NCI-H1048 (cell line): ENCODE measurements at regions not wholly inside any gene's neighbourhood (a gene's known extent, or its start where the extent isn't known, plus 50 kb on each side); places are given as distances from the start of the nearest gene placed in this dataset.
A peak's percentile ranks its signal among the peaks of the same experiment; 100 is the strongest.

Experiments
- DNase-seq: peaks from one replicate; lab custom pipeline; 2025; lab: John Stamatoyannopoulos, UW

DNA sequence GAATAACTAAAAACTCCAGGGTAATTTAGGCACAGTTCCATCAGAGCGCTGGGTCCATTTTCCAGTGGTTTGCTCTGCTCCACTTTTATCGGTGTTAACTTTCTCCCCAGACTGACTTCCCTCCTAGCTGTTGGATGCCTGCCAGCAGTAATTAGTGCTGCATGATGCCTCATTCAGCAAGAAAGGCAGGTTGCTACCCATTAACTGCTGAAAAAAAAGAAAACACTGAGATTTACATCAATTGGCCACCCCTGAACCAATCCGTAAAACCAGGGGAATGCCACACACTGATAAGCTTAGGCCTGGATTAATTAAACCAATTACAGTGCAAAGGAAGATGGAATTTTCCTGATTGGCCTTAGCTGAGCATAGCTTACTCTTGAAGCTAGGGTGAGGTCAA is 182.4 kb upstream of the CXXC4 start:
- peak; percentile 18 for DNase-seq

GRCh38 chr4:104682311-104682710 is 187.6 kb upstream of the CXXC4 start:
- no peak for DNase-seq

DNA sequence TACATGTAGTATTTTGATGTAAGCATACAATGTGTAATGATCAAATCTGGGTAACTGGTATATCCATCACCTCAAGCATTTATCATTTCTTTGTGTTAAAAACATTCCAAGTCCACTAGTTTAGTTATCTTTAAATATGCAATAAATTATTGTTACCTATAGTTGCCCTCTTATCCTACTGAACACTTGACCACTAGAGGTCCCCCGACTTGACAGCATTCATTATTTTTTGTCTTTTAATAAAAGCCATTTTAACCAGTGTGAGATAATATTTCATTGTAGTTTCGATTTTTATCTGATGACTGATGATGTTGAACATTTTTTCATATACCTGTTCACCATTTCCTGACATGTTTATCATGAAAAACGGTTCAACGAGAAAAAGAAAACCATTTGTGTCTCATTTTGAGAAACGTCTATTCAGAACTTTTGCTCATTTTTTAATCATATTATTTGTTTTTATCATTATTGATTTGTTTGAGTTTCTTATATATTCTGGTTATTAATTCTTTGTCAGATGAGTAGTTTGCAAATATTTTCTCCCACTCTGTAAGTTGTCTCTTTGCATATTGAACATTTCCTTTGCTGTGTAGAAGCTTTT is 199.0 kb upstream of the CXXC4 start:
- no peak for DNase-seq

DNA sequence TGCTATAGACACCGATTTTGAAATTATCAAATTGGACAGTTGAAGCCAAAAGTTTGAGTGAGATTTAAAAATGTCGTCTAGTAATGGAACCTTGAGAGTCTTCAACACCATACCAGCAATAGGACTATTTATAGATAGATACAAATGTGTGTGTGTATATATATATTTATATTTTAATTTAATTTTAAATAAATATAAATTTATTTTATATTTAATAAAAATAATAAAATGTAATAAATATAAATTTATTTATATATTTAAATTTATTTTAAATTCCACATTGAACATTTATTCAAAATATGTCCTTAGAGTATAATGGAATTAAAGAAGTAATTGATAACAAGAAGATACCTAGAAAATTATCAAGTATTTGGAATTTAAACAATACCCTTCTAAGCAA is 221.9 kb upstream of the CXXC4 start:
- no peak for DNase-seq

- DNase-seq = no peak
Observed at GRCh38 chr4:104719539-104720230, 225.0 kb upstream of the CXXC4 start.

GRCh38 chr4:104722467-104722866 is 227.8 kb upstream of the CXXC4 start:
- no peak for DNase-seq

DNA sequence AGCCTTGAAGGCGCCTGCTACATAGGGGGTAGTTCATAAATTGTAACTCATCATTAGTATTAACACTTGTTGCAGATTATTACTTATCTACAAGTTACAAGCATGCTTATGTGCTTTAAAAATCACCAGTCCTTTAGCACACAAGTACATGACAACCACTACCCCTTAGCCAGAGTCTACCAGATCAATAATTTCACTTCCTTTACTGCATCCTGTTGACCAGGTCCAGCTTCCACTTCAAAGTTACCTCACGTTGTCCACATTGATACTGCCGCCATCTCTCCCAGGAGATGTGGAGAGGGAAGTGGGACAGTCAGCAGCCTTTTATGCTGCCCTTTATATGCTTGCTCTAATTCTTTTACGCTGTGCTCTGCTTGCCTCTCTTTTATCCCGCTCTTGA is 231.3 kb upstream of the CXXC4 start:
- DNase-seq = no peak

- no peak for DNase-seq
Observed at GRCh38 chr4:104727643-104728042, 232.9 kb upstream of the CXXC4 start.

GRCh38 chr4:104728380-104729122 is 233.9 kb upstream of the CXXC4 start:
- no peak for DNase-seq

GRCh38 chr4:104732766-104733165 is 238.1 kb upstream of the CXXC4 start:
- no peak for DNase-seq

GRCh38 chr4:104735174-104735573 is 240.5 kb upstream of the CXXC4 start:
- no peak for DNase-seq

GRCh38 chr4:104740161-104740560 is 245.5 kb upstream of the CXXC4 start:
- DNase-seq = no peak

- DNase-seq = no peak
Observed at GRCh38 chr4:104743215-104743653, 248.5 kb upstream of the CXXC4 start.

- DNase-seq = no peak
Observed at GRCh38 chr4:104747635-104748034, 252.9 kb upstream of the CXXC4 start.

GRCh38 chr4:104749062-104749461 is 254.4 kb upstream of the CXXC4 start:
- no peak for DNase-seq

- no peak for DNase-seq
Observed at GRCh38 chr4:104750008-104750407, 255.3 kb upstream of the CXXC4 start.

DNA sequence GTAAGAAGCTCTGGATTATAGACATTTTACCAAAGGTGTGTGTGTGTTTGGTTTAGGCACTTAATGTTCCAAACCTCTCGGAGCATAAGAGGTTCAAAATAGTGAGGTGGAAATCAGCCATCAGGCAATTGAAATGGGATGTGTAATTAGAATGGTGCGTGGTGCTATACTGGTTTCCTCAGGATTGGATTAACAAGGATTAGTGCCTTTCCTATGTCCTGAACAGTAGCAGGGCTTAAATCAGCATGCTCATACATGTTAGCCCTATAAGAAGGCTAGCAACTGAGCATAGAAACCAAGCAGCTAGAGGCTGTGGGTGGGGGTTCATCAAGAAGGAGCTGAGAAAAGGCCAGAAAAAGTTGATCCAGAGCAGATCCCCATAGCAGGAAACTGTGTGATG is 256.8 kb upstream of the CXXC4 start:
- DNase-seq = no peak

- no peak for DNase-seq
Observed at GRCh38 chr4:104752337-104752736, 257.6 kb upstream of the CXXC4 start.

DNA sequence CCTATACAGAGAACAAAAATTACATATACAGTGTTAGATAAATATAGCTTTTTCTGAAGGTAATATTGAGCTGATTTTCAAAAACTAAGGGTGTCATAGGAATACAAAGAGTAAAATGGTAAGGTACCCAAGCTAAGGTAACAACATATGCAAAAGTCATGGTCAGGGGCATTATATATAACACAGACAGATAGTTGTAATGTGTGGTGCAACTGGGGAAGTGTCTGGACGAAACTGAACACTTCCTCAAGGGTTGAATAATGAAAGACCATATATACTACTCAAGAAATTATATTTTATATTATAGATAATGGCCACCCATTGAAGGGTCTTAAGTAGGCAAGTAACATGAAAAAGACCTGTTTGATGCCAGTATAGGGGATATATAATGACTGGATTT is 262.1 kb upstream of the CXXC4 start:
- DNase-seq = no peak

DNA sequence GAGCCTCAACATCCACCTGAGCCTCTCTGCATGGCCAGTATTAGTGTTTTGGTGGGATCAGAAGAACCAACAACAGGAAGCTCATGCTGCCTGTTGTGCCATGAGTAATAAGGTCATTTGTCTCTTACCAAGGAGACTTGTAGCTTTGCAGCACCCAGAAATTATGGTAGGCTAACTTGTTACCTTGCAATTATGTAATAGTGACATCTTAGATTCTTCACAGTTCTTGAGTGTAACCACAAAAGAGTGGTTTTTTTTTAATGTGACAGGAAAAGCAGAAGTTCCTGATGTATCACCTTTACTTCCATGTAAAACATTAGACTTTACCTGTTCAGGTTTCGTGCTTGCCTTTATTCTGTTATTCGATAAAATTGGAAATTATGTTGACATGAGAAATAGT is 263.9 kb upstream of the CXXC4 start:
- no peak for DNase-seq

GRCh38 chr4:104763554-104764222 is 269.0 kb upstream of the CXXC4 start:
- no peak for DNase-seq

DNA sequence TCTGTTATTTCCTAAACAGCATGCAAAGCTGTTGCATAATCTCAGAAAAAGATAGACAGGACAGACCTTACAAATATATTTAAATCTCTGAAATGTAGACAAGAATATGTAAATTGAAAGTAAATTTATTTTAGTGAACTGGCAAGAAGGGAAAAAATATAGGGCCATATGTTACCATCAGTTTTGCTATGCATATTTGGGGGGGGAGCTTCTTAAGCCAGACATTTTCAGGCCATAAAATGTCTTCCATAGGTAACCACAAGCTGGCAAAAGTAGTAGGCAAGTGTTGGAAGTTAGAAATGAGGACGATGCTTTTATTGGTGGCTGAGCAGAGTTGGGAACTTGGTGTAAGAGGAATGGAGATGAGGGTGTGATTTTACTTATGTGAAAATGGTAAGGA is 272.0 kb upstream of the CXXC4 start:
- no peak for DNase-seq

GRCh38 chr4:104772849-104773248 is 278.2 kb upstream of the CXXC4 start:
- no peak for DNase-seq
